OCI-LY1 (cell line): ENCODE measurements at regions not wholly inside any gene's neighbourhood (a gene's known extent, or its start where the extent isn't known, plus 50 kb on each side); places are given as distances from the start of the nearest gene placed in this dataset.

Experiments used
- EZH2 ChIP-seq: fragments of 200-600 bp; sonication (generic), shearing (Covaris generic); IDR thresholded peaks from 2 replicates; pipeline ENCODE4 v1.8.0; 2017; ENCODE audit warnings: borderline replicate concordance, mixed run types, mild to moderate bottlenecking, antibody characterized with exemption, low read length, moderate library complexity, mixed read lengths
- TF ChIP-seq, protein P1 (sequence below): fragments of 200-600 bp; sonication (generic), shearing (Covaris generic); IDR thresholded peaks from 2 replicates; pipeline ENCODE4 v1.5.1; 2017; ENCODE audit warnings: mild to moderate bottlenecking, antibody characterized with exemption, low read length, moderate library complexity, mixed read lengths

DNA sequence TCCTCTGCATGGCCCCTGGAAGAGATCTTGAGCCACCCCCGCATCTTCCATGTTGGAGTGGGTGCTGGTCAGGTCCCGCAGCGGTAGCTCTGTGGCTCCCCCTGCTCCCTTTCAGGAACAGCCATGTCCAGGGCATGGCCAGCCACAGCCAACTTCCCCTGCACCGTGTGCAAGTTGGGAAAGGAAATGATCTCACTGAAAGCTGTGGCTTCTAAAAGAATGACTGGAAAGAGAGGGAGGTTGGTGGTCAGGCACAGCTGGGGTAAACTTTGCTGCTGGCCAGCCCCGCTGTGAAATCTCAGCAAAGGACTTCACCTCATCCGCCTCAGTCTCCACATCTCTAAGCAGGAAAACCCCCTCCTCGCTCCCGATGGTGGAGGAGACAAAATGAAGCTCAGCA lies 153.6 kb upstream of the CST7 start:
- TF ChIP-seq, protein P1, sequence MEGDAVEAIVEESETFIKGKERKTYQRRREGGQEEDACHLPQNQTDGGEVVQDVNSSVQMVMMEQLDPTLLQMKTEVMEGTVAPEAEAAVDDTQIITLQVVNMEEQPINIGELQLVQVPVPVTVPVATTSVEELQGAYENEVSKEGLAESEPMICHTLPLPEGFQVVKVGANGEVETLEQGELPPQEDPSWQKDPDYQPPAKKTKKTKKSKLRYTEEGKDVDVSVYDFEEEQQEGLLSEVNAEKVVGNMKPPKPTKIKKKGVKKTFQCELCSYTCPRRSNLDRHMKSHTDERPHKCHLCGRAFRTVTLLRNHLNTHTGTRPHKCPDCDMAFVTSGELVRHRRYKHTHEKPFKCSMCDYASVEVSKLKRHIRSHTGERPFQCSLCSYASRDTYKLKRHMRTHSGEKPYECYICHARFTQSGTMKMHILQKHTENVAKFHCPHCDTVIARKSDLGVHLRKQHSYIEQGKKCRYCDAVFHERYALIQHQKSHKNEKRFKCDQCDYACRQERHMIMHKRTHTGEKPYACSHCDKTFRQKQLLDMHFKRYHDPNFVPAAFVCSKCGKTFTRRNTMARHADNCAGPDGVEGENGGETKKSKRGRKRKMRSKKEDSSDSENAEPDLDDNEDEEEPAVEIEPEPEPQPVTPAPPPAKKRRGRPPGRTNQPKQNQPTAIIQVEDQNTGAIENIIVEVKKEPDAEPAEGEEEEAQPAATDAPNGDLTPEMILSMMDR, result no peak
- no peak for TF ChIP-seq EZH2
